ENCODE measurements at regions not wholly inside any gene's neighbourhood (a gene's known extent, or its start where the extent isn't known, plus 50 kb on each side); places are given as distances from the start of the nearest gene placed in this dataset.

DNA sequence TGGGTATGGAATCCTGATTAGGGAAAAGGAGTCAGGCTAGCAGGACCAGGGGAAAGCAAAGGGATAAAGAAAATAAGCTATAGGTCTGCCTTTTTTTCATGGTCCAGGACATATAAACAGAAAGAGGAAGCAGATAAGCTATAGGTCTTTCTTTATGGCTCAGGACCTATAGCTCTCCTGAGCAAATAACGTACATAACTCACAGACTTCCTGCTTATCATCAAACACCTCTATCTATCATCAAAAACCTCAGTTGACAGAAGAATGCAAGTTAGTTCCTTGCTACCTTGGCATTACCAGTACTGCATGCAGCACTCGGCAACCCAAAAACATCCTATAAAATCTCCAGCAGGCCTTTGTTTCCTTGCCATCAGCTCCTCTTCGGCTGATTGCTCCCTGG, 238.7 kb upstream of the OR4E1 start:
- TF ChIP-seq, protein P1, sequence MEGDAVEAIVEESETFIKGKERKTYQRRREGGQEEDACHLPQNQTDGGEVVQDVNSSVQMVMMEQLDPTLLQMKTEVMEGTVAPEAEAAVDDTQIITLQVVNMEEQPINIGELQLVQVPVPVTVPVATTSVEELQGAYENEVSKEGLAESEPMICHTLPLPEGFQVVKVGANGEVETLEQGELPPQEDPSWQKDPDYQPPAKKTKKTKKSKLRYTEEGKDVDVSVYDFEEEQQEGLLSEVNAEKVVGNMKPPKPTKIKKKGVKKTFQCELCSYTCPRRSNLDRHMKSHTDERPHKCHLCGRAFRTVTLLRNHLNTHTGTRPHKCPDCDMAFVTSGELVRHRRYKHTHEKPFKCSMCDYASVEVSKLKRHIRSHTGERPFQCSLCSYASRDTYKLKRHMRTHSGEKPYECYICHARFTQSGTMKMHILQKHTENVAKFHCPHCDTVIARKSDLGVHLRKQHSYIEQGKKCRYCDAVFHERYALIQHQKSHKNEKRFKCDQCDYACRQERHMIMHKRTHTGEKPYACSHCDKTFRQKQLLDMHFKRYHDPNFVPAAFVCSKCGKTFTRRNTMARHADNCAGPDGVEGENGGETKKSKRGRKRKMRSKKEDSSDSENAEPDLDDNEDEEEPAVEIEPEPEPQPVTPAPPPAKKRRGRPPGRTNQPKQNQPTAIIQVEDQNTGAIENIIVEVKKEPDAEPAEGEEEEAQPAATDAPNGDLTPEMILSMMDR (IDR thresholded peaks at IDR 0.05 in 4 of 5, conservative IDR thresholded peaks at IDR 0.05 in 1 of 5): no peak
- TF ChIP-seq POLR2A (IDR thresholded peaks at IDR 0.05): no peak
